ENCODE measurements at regions not wholly inside any gene's neighbourhood (a gene's known extent, or its start where the extent isn't known, plus 50 kb on each side); places are given as distances from the start of the nearest gene placed in this dataset.

- in situ Hi-C loops (cut with MboI; ENCODE audit: low sequenced_read_pairs, unreplicated experiment) = no loop called here
- no peak for TF ChIP-seq CTCF (IDR thresholded peaks at IDR 0.05; ENCODE audit: borderline replicate concordance, control extremely low read depth, extremely low read depth, insufficient read depth, missing control alignments)
- DNase-seq (ENCODE audit: low spot score) = no peak
These were observed 127.9 kb downstream of the AXIN2 start for GRCh38 chr17:65433592-65433991.

- TF ChIP-seq CTCF (IDR thresholded peaks at IDR 0.05; ENCODE audit: borderline replicate concordance, control extremely low read depth, extremely low read depth, insufficient read depth, missing control alignments) = no peak
- no peak for DNase-seq (ENCODE audit: low spot score)
- in situ Hi-C loops (cut with MboI; ENCODE audit: low sequenced_read_pairs, unreplicated experiment) = no loop called here
These were observed 128.3 kb downstream of the AXIN2 start for GRCh38 chr17:65433157-65433556.

GRCh38 chr17:65431116-65431515 is 130.3 kb downstream of the AXIN2 start:
- in situ Hi-C loops (cut with MboI; ENCODE audit: low sequenced_read_pairs, unreplicated experiment) = no loop called here
- no peak for TF ChIP-seq CTCF (IDR thresholded peaks at IDR 0.05; ENCODE audit: borderline replicate concordance, control extremely low read depth, extremely low read depth, insufficient read depth, missing control alignments)
- DNase-seq (ENCODE audit: low spot score) = no peak

- TF ChIP-seq CTCF (IDR thresholded peaks at IDR 0.05; ENCODE audit: borderline replicate concordance, control extremely low read depth, extremely low read depth, insufficient read depth, missing control alignments) = no peak
- in situ Hi-C loops (cut with MboI; ENCODE audit: low sequenced_read_pairs, unreplicated experiment) = no loop called here
- no peak for DNase-seq (ENCODE audit: low spot score)
These were observed 131.1 kb downstream of the AXIN2 start for GRCh38 chr17:65430209-65430833.

- DNase-seq (ENCODE audit: low spot score) = no peak
These were observed 137.9 kb downstream of the AXIN2 start for GRCh38 chr17:65423346-65424140.

GRCh38 chr17:65418622-65419021 is 142.8 kb downstream of the AXIN2 start:
- in situ Hi-C loops (cut with MboI; ENCODE audit: low sequenced_read_pairs, unreplicated experiment) = no loop called here
- no peak for TF ChIP-seq CTCF (IDR thresholded peaks at IDR 0.05; ENCODE audit: borderline replicate concordance, control extremely low read depth, extremely low read depth, insufficient read depth, missing control alignments)

More at GRCh38 chr17:65423346-65424140, 137.9 kb downstream of the AXIN2 start:
- in situ Hi-C loops (cut with MboI; ENCODE audit: low sequenced_read_pairs, unreplicated experiment) = no loop called here
- no peak for TF ChIP-seq CTCF (IDR thresholded peaks at IDR 0.05; ENCODE audit: borderline replicate concordance, control extremely low read depth, extremely low read depth, insufficient read depth, missing control alignments)

More at GRCh38 chr17:65418622-65419021, 142.8 kb downstream of the AXIN2 start:
- no peak for DNase-seq (ENCODE audit: low spot score)

All from GM13976 (cell line).